ENCODE measurements at regions not wholly inside any gene's neighbourhood (a gene's known extent, or its start where the extent isn't known, plus 50 kb on each side); places are given as distances from the start of the nearest gene placed in this dataset.
"Not testable (repeated sequence)": the region's sequence is repeated elsewhere in the genome, so short reads cannot be mapped to it uniquely, and the experiment has no call there.

DNA sequence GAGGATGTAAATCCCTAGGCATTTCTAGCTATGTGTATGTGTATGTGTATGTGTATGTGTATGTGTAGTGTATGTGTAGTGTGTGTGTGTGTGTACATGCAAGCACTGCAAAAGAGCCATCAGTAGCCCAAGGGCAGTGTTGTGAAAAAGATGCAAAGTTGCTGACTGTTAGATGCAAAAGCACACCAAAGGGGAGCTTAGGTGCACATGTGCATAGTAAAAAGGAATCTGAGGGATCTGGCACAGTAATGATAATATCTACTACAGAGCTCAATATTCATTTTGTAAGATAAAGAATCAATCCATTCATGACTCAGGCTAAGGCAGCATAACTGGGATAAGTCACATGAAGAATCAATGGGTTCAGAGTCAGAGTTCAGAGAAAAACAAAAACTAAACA is 80.2 kb downstream of the TMEM47 start:
- no peak for DNase-seq

DNA sequence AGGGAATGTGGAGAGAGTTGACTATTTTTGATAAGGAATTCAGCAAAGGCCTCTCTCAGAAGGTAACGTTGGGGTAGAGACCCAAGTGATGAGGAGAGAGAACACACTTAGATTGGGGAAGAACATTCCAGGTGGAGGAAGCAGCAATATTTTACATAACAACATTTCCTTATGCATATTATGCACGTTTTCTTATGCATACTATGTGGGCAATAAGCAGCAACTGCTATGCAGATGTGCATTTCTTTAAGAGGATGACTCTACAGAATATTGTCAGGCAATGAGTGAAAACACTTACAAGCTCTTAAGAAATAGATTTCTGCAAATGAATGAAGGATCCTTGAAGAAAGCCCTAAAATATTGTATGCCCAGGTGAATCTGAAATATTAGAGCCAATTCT is 91.1 kb downstream of the TMEM47 start:
- no peak for DNase-seq

DNA sequence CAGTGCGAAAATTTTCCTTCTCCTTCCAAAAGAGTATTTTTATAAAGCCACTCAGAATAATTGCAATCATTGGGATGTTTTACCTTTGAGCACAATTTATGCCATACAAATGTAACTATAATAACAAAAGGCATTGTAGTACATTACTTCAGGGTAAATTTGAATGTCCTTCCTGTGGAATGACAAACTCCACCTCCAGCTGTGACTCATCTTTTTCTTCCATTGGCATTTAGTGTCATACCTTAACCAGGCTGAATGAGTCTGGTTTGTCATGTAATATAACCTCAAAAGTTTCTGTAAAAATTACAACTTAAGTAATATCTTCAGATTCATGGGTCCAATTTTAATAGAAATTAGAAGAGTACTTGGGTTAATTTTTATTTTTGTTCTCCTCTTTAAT is 93.3 kb downstream of the TMEM47 start:
- no peak for DNase-seq

DNA sequence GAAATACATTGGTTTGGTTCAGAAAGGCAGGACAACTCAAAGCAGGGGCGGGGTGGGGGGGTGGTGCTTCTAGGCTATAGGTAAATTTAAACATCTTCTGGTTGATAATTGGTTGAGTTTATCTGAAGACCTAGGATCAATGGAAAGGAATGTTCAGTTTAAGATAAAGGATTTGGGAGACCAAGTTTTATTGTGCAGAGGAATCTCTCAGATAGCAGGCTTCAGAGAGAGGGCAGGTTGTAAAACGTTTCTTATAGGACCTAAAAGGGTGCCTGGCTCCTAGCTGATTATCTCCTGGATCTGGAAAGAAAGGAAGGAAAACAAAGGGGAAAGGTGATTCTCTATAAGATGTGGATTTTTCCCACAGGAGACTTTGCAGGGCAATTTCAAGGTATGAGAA is 94.0 kb downstream of the TMEM47 start:
- DNase-seq = no peak

GRCh38 chrX:34562006-34562405 is 95.1 kb downstream of the TMEM47 start:
- DNase-seq = no peak

GRCh38 chrX:34560180-34560579 is 96.9 kb downstream of the TMEM47 start:
- DNase-seq = no peak

GRCh38 chrX:34559325-34559724 is 97.8 kb downstream of the TMEM47 start:
- DNase-seq = no peak

GRCh38 chrX:34557733-34558132 is 99.4 kb downstream of the TMEM47 start:
- no peak for DNase-seq

GRCh38 chrX:34555481-34555880 is 101.6 kb downstream of the TMEM47 start:
- DNase-seq = no peak

- DNase-seq = no peak
Measured at GRCh38 chrX:34546366-34546765, 110.7 kb downstream of the TMEM47 start.

- DNase-seq = no peak
Measured at GRCh38 chrX:34528081-34528480, 129.0 kb downstream of the TMEM47 start.

GRCh38 chrX:34521563-34521962 is 135.5 kb downstream of the TMEM47 start:
- DNase-seq = no peak

- DNase-seq = no peak
Measured at GRCh38 chrX:34509394-34509793, 147.7 kb downstream of the TMEM47 start.

- no peak for DNase-seq
Measured at GRCh38 chrX:34503119-34503518, 154.0 kb downstream of the TMEM47 start.

GRCh38 chrX:34493086-34493485 is 164.0 kb downstream of the TMEM47 start:
- no peak for DNase-seq

GRCh38 chrX:34491126-34491525 is 166.0 kb downstream of the TMEM47 start:
- no peak for DNase-seq

DNA sequence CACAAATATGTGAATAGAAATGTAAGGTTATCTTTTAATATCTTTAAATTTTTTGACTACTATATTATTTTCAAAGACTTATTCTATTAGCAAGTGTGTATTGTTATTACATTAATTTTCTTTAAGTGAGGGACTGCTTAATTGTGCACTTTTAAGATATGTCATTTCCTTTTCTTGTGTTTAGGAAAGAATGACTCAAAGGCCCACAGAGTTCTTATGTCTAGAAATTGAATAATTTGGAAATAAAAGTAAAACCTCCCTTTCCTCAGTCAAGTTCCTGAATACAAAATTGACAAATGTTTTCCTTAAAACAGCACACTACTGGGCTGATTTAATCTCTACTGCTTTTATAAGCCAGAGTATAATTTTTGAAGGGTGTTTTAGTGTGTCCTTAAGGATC is 169.7 kb downstream of the TMEM47 start:
- DNase-seq = no peak

GRCh38 chrX:34483980-34484379 is 173.1 kb downstream of the TMEM47 start:
- no peak for DNase-seq

- DNase-seq = no peak
Measured at GRCh38 chrX:34470507-34470906, 186.6 kb downstream of the TMEM47 start.

DNA sequence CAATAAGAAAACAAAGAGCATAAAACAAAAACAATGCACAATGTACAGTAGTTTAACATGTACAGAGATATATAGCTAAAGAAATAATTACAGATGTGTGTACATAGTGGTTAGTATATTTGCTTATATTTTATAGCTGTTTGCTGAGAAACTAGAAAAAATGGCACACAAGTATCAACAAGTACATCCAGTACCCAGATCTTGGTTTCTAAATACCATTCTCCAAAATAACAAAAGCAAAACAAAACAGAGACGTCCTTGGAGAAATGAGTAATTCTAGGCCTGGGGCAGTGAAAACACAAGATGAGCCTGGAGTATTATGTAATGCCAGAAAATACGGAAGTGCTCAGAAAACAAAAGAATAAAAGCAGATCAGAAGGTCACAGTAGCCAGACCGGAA is 189.6 kb downstream of the TMEM47 start:
- DNase-seq = no peak

GRCh38 chrX:34463220-34463619 is 193.9 kb downstream of the TMEM47 start:
- DNase-seq = not testable (repeated sequence)

GRCh38 chrX:34457850-34458249 is 199.2 kb downstream of the TMEM47 start:
- not testable (repeated sequence) for DNase-seq

- no peak for DNase-seq
Measured at GRCh38 chrX:34437586-34437985, 219.5 kb downstream of the TMEM47 start.

GRCh38 chrX:34426334-34426733 is 230.8 kb downstream of the TMEM47 start:
- no peak for DNase-seq

DNA sequence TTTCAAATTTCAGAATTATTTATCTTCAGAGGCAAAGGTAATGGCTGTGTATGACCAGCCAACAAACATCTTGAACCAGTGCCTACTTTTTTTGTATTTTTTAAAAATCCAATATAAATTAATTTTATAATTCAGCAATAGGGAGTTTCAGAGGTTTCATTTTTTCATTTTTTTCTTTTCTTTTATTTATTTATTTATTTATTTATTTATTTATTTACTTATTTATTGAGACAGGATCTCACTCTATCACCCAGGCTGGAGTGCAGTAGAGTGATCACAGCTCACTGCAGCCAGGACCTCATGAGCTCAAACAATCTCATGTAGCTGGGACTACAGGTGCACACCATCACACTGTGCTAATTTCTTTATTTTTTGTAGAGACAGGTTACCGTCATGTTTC is 250.5 kb downstream of the TMEM47 start:
- no peak for DNase-seq
